ENCODE measurements at regions not wholly inside any gene's neighbourhood (a gene's known extent, or its start where the extent isn't known, plus 50 kb on each side); places are given as distances from the start of the nearest gene placed in this dataset.
A peak's percentile ranks its signal among the peaks of the same experiment; 100 is the strongest.

DNA sequence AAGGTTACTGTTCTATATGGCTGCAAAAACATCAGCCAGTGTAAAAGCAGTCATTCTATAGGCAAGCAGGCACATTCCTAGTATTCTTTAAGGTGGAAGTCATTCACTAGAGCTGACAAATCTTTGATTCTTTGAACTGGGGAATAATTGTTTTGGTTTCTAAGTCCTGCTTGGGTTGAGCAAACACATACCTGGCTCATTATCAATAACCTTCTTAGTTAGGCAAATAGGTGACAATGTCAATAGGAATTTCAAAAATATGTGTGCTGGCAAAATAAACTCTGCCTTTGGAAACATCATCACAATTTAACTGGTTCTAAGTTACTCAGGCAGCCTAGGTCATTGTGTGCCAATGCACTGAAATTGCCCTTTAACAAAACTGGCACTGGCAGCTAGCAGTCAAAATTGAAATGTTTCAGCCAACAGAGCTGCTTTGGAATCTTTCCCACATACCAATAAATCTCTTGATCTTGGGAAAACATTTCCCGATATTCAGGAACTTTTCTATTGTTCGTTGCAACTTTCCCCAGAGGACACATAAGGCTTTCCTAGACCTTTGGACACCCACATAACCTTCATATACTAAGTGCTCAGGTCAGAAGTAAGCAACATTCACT lies 402.0 kb upstream of the MMADHC start:
- POLR2A ChIA-PET: interaction anchor here (0.5 kb wide), 1 partner anchor 411 kb away, joined by 12 read pairs; no protein-coding TSS in a partner anchor
- DNase-seq (ENCODE audit: low read depth, low spot score): peak; percentile 58
- H3K9me3 ChIP-seq (ENCODE audit: control insufficient read depth, insufficient read depth, low read depth, low read length): no peaks in the 10 kb centered on the region
- no peaks in the 10 kb centered on the region for H3K27me3 ChIP-seq (ENCODE audit: control insufficient read depth, insufficient read depth, low read length)
- no peak overlapping the region for H3K4me3 ChIP-seq (ENCODE audit: low read depth in 2 of 2, low read length in 2 of 2)
- BruUV-seq (replicated peaks): no TSS peak
- no peaks in the 10 kb centered on the region for H3K36me3 ChIP-seq (ENCODE audit: control insufficient read depth, insufficient read depth, low read length)
- CTCF ChIA-PET: no interaction called here
- no peak for TF ChIP-seq REST (IDR thresholded peaks at IDR 0.05; ENCODE audit: insufficient read depth in 1 of 2, low read depth in 2 of 2, low read length in 1 of 2)
- TF ChIP-seq TCF7L2 (IDR thresholded peaks at IDR 0.05; ENCODE audit: low read depth, low read length): peak; percentile 93
- no peak for TF ChIP-seq CTCF (IDR thresholded peaks at IDR 0.05)
- no peak for TF ChIP-seq SIN3A (IDR thresholded peaks at IDR 0.05; ENCODE audit: borderline replicate concordance, insufficient read depth, low read depth, low read length)
- peak; percentile 49; the same call in 1 of the 2 replicates for TF ChIP-seq POLR2AphosphoS5 (IDR thresholded peaks at IDR 0.05; ENCODE audit: low read depth, low read length)
- peaks cover 16% of the 10 kb centered on the region for H3K4me1 ChIP-seq (ENCODE audit: control insufficient read depth, insufficient read depth, low read length)
- peak overlapping the region; percentile 79 for H3K27ac ChIP-seq (ENCODE audit: low read length)
- peak; percentile 92 for ATAC-seq
- in situ Hi-C loops (cut with HindIII; ENCODE audit: low pct_unique_long_range_greater_than_20kb, low sequenced_read_pairs) (no loop called here), intact Hi-C loops (cut with micrococcal nuclease; ENCODE audit: unreplicated experiment) (no loop called here)

GRCh38 chr2:149988361-149988760 lies 400.8 kb upstream of the MMADHC start:
- CTCF ChIA-PET: no interaction called here
- POLR2A ChIA-PET: no interaction called here
- H3K4me1 ChIP-seq (ENCODE audit: control insufficient read depth, insufficient read depth, low read length): peaks cover 16% of the 10 kb centered on the region
- no TSS peak for BruUV-seq (replicated peaks)
- H3K27ac ChIP-seq (ENCODE audit: low read length): peak overlapping the region; percentile 75
- no peak overlapping the region for H3K4me3 ChIP-seq (ENCODE audit: low read depth in 2 of 2, low read length in 2 of 2)
- intact Hi-C loops (cut with micrococcal nuclease; ENCODE audit: unreplicated experiment): no loop called here
- no peaks in the 10 kb centered on the region for H3K27me3 ChIP-seq (ENCODE audit: control insufficient read depth, insufficient read depth, low read length)
- H3K9me3 ChIP-seq (ENCODE audit: control insufficient read depth, insufficient read depth, low read depth, low read length): no peaks in the 10 kb centered on the region
- no peak for TF ChIP-seq REST (IDR thresholded peaks at IDR 0.05; ENCODE audit: insufficient read depth in 1 of 2, low read depth in 2 of 2, low read length in 1 of 2)
- TF ChIP-seq SIN3A (IDR thresholded peaks at IDR 0.05; ENCODE audit: borderline replicate concordance, insufficient read depth, low read depth, low read length): no peak
- TF ChIP-seq CTCF (IDR thresholded peaks at IDR 0.05): no peak
- TF ChIP-seq POLR2AphosphoS5 (IDR thresholded peaks at IDR 0.05; ENCODE audit: low read depth, low read length): no peak
- no peak for DNase-seq (ENCODE audit: low read depth, low spot score)
- H3K36me3 ChIP-seq (ENCODE audit: control insufficient read depth, insufficient read depth, low read length): no peaks in the 10 kb centered on the region
- in situ Hi-C loops (cut with HindIII; ENCODE audit: low pct_unique_long_range_greater_than_20kb, low sequenced_read_pairs): no loop called here
- no peak for ATAC-seq
